ENCODE measurements at regions not wholly inside any gene's neighbourhood (a gene's known extent, or its start where the extent isn't known, plus 50 kb on each side); places are given as distances from the start of the nearest gene placed in this dataset.

GRCh38 chr9:663541-663940 is 178.0 kb upstream of the DMRT1 start:
- in situ Hi-C loops (cut with MboI; ENCODE audit: low sequenced_read_pairs): no loop called here

GRCh38 chr9:665296-665695 is 176.2 kb upstream of the DMRT1 start:
- in situ Hi-C loops (cut with MboI; ENCODE audit: low sequenced_read_pairs): no loop called here

GRCh38 chr9:671997-672396 is 169.5 kb upstream of the DMRT1 start:
- in situ Hi-C loops (cut with MboI; ENCODE audit: low sequenced_read_pairs): no loop called here

GRCh38 chr9:672851-673250 is 168.6 kb upstream of the DMRT1 start:
- in situ Hi-C loops (cut with MboI; ENCODE audit: low sequenced_read_pairs): no loop called here

GRCh38 chr9:673264-673965 is 168.1 kb upstream of the DMRT1 start:
- in situ Hi-C loops (cut with MboI; ENCODE audit: low sequenced_read_pairs): no loop called here

GRCh38 chr9:673966-674526 is 167.5 kb upstream of the DMRT1 start:
- in situ Hi-C loops (cut with MboI; ENCODE audit: low sequenced_read_pairs): no loop called here

- in situ Hi-C loops (cut with MboI; ENCODE audit: low sequenced_read_pairs): no loop called here
Observed at GRCh38 chr9:675697-676370, 165.7 kb upstream of the DMRT1 start.

- in situ Hi-C loops (cut with MboI; ENCODE audit: low sequenced_read_pairs): no loop called here
Observed at GRCh38 chr9:676780-677438, 164.6 kb upstream of the DMRT1 start.

- in situ Hi-C loops (cut with MboI; ENCODE audit: low sequenced_read_pairs): no loop called here
Observed at GRCh38 chr9:677461-678097, 163.9 kb upstream of the DMRT1 start.

- in situ Hi-C loops (cut with MboI; ENCODE audit: low sequenced_read_pairs): no loop called here
Observed at GRCh38 chr9:678897-679296, 162.6 kb upstream of the DMRT1 start.

- in situ Hi-C loops (cut with MboI; ENCODE audit: low sequenced_read_pairs): no loop called here
Observed at GRCh38 chr9:679462-679861, 162.0 kb upstream of the DMRT1 start.

GRCh38 chr9:680106-680505 is 161.4 kb upstream of the DMRT1 start:
- in situ Hi-C loops (cut with MboI; ENCODE audit: low sequenced_read_pairs): no loop called here

- in situ Hi-C loops (cut with MboI; ENCODE audit: low sequenced_read_pairs): no loop called here
Observed at GRCh38 chr9:682633-683508, 158.6 kb upstream of the DMRT1 start.

- in situ Hi-C loops (cut with MboI; ENCODE audit: low sequenced_read_pairs): no loop called here
Observed at GRCh38 chr9:683509-684021, 157.9 kb upstream of the DMRT1 start.

GRCh38 chr9:684054-684890 is 157.2 kb upstream of the DMRT1 start:
- in situ Hi-C loops (cut with MboI; ENCODE audit: low sequenced_read_pairs): no loop called here

GRCh38 chr9:684941-685340 is 156.6 kb upstream of the DMRT1 start:
- in situ Hi-C loops (cut with MboI; ENCODE audit: low sequenced_read_pairs): no loop called here

GRCh38 chr9:686321-686813 is 155.1 kb upstream of the DMRT1 start:
- in situ Hi-C loops (cut with MboI; ENCODE audit: low sequenced_read_pairs): no loop called here

- in situ Hi-C loops (cut with MboI; ENCODE audit: low sequenced_read_pairs): no loop called here
Observed at GRCh38 chr9:687034-687785, 154.3 kb upstream of the DMRT1 start.
